ENCODE measurements at regions not wholly inside any gene's neighbourhood (a gene's known extent, or its start where the extent isn't known, plus 50 kb on each side); places are given as distances from the start of the nearest gene placed in this dataset.

DNA sequence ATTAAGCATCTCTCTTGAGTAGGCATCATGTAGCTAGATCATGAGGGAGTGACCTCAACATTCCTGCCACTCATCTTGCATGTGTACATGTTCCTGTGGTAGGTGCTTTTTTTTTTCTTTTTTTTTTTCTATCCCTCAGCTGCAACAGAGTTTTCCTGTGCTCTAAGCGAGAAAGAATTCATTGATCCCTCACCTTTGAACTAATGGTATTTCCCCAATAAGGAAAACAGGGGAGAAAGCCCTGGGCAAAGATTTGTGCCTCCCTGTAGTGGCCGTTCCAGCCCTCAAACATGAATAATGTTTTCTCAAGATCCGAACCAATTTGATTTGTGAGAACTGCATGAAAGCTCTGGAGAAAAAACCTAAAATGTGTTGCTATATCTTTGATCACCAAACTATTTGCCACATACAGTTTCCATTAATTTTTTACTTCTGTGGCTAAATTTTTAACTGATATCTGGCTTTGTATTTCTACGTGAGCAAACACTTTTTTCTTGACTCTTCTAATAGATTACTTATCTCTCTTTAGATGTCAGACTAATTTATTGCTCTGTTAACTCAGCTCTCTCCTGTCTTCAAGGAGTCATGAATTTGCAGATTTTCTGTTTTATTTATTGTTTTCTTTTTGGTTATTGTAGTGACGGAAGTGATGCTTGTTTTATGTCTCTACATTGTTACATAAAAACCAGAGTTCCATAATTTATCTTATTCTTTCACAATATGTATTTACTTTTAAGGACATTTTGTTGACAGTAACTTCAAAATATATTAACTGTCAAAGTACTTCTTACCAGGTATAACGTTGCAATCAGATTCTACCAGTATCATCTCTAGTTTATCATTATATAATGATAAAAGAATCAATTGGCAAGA is 1396.5 kb downstream of the OTOL1 start:
- TF ChIP-seq, protein P1, sequence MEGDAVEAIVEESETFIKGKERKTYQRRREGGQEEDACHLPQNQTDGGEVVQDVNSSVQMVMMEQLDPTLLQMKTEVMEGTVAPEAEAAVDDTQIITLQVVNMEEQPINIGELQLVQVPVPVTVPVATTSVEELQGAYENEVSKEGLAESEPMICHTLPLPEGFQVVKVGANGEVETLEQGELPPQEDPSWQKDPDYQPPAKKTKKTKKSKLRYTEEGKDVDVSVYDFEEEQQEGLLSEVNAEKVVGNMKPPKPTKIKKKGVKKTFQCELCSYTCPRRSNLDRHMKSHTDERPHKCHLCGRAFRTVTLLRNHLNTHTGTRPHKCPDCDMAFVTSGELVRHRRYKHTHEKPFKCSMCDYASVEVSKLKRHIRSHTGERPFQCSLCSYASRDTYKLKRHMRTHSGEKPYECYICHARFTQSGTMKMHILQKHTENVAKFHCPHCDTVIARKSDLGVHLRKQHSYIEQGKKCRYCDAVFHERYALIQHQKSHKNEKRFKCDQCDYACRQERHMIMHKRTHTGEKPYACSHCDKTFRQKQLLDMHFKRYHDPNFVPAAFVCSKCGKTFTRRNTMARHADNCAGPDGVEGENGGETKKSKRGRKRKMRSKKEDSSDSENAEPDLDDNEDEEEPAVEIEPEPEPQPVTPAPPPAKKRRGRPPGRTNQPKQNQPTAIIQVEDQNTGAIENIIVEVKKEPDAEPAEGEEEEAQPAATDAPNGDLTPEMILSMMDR (IDR thresholded peaks at IDR 0.05; ENCODE audit: low read depth, low read length, missing control alignments) = no peak
- H3K4me3 ChIP-seq (replicated peaks; ENCODE audit: low read depth, low read length) = no peak overlapping the region
- no peak for DNase-seq (ENCODE audit: extremely low read depth, low read depth)

- TF ChIP-seq, protein P1 (IDR thresholded peaks at IDR 0.05; ENCODE audit: low read depth, low read length, missing control alignments) = no peak
- no peak for DNase-seq (ENCODE audit: extremely low read depth, low read depth)
- no peak overlapping the region for H3K4me3 ChIP-seq (replicated peaks; ENCODE audit: low read depth, low read length)
Observed at GRCh38 chr3:162897291-162897690, 1400.7 kb downstream of the OTOL1 start.

GRCh38 chr3:162932503-162932902 is 1435.9 kb downstream of the OTOL1 start:
- no peak overlapping the region for H3K4me3 ChIP-seq (replicated peaks; ENCODE audit: low read depth, low read length)
- TF ChIP-seq, protein P1 (IDR thresholded peaks at IDR 0.05; ENCODE audit: low read depth, low read length, missing control alignments) = no peak
- DNase-seq (ENCODE audit: extremely low read depth, low read depth) = no peak

GRCh38 chr3:162933656-162934055 is 1437.0 kb downstream of the OTOL1 start:
- H3K4me3 ChIP-seq (replicated peaks; ENCODE audit: low read depth, low read length) = no peak overlapping the region
- no peak for DNase-seq (ENCODE audit: extremely low read depth, low read depth)
- TF ChIP-seq, protein P1 (IDR thresholded peaks at IDR 0.05; ENCODE audit: low read depth, low read length, missing control alignments) = no peak

GRCh38 chr3:162936706-162937105 is 1440.1 kb downstream of the OTOL1 start:
- no peak for DNase-seq (ENCODE audit: extremely low read depth, low read depth)
- H3K4me3 ChIP-seq (replicated peaks; ENCODE audit: low read depth, low read length) = no peak overlapping the region
- TF ChIP-seq, protein P1 (IDR thresholded peaks at IDR 0.05; ENCODE audit: low read depth, low read length, missing control alignments) = no peak

GRCh38 chr3:162938083-162938482 is 1441.5 kb downstream of the OTOL1 start:
- DNase-seq (ENCODE audit: extremely low read depth, low read depth) = peak; percentile 4
- H3K4me3 ChIP-seq (replicated peaks; ENCODE audit: low read depth, low read length) = no peak overlapping the region
- TF ChIP-seq, protein P1 (IDR thresholded peaks at IDR 0.05; ENCODE audit: low read depth, low read length, missing control alignments) = no peak
